Ecto neural progenitor cell (in vitro differentiated cells): ENCODE measurements at regions not wholly inside any gene's neighbourhood (a gene's known extent, or its start where the extent isn't known, plus 50 kb on each side); places are given as distances from the start of the nearest gene placed in this dataset.
"Not testable (repeated sequence)": the region's sequence is repeated elsewhere in the genome, so short reads cannot be mapped to it uniquely, and the experiment has no call there.

Experiments used
- DNase-seq: peaks from one replicate; pipeline ENCODE4 v3.0.0-alpha.2; 2018; ENCODE audit warnings: low spot score

DNA sequence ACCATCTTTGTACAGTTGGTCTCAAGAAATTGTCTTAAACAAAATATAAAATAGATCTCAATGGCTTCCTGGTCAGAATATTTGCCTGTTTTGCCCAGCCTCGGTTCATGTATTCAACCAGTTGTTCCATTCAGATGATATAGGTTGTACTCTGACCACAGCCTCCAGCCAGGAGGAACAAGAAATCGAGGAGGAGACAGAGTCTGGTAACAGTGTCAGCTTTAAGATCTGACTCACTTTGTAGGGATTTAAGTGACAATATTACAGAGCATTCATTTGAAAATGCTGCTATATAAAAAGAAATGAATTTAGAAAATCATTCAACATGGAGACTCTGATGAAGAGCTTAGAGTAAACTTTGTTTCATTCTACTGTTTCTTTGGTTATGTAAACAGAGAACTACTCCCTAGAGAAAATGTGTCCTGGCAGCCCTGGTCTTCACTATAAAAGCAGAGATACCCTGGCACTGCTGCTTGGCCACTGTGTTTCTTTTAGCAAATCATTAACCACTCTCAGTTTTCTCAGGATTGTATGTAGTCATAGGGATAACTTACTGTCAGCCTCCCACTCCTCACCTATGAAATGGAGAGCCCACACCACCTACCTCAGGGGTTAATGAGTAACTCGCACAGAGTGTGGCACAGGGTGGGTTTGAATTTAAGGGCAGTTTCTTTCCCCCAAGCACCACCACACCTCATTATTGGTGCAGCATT, 53.5 kb downstream of the PAGE2 start:
- DNase-seq: no peak

DNA sequence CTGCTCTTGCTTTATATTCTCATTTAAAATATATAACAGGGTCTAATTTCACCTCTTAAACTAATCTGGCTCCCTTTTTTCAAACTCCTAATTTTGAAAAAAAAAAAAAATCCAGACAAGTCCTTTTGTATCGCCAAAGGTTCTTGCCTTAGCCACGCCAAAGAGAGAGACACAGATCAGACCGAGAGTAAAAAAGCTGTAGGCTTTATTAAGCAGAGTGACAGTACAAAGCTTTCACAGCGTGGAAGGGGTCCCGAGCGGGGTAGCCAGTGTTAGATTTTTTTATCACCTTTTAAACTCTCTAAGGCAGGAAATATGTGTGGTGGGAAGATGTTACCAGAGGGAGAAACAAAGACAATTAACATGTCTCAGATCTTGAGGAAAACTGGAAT, 54.1 kb downstream of the PAGE2 start:
- DNase-seq: no peak

DNA sequence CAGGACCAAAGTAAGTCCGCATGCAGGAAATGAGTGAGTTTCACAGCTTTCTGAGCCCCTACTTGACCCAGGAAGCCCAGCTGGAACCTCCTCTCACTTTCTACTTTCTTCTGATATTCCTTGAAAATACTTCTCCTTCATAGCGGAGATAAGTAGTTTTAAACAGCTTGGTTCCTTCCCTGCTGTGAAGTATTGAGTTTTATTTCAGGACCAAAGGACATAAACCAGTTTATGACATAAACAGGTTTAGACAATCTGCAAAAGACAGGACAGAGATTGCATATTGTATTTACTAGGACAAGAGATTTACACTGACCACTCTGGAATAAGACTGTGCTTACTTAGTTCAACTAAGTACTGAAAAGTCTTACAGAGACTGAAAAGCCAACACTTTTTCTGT, 54.8 kb downstream of the PAGE2 start:
- DNase-seq: no peak

DNA sequence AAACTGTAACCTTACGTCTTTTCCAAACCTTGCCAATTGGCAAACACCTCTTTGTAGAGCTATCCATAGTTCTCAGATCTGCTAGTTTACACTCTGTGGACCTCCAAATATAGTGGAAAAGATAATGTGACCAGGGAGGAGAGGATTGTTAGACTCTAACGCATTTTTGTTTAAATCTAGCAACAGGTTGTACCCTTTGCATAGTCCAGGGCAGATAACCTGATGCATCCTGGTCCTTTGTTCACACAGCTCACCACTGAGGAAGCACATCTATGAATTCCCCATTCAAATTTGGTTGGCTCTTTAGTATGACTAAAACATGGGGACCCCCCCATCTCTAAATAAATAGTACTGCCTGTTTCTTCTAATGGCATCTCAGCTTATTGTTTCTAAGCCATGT, 55.9 kb downstream of the PAGE2 start:
- DNase-seq: no peak

DNA sequence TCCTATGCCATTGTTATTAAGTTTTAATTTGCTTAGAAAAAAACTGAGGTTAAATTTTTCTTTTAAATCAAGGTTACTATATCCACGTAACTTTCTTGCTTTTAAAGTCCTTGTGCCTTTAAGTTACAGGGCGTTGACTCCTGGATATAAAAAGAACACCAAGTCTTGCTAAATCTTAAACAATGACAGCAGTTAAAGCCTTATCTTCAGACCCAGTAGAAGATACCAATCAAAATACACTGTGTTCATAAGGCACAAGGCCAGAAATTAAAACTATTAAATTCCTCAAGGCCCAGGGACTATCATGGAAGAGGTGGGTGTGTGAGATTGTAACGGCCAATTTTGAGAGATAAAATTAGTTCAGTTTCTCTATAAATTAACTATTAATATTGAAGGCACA, 60.4 kb downstream of the PAGE2 start:
- DNase-seq: no peak

DNA sequence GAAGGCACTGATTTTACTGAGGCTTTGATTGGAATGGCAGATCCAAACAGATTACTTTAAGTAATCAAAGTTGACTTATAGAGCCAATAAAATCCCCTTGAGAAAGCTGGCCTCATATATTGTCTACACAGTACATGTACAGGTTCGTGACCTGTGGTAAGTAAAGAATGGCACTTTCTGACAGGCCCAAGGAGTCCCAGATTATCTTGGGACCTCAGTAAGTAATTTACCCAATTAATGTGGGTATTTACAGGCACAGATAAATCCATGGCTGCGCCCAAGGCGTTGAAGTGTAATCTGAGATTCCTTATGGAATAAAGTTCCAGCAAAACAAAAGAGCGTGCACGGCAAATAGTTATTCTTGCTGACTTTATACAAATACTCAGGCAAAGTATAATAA, 62.4 kb downstream of the PAGE2 start:
- no peak for DNase-seq

DNA sequence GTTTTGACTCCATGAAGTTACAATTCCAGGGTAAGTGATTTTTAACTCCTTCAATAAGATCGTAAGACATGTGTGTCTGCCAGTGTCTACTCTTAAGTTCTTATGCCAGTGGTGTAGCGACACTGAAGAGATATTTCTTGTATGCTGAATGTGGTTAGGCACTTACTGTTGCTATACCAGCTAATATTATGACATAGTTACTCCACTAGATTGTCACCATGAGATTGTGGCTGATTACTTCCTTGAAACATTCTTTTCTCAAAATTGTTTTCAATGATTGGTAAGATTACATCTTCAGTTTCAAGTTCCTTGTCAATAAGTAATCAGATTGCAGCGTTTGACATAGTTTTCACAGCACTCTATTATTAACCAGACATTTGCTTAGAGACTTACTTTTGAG, 60.6 kb upstream of the PAGE5 start:
- DNase-seq: no peak

DNA sequence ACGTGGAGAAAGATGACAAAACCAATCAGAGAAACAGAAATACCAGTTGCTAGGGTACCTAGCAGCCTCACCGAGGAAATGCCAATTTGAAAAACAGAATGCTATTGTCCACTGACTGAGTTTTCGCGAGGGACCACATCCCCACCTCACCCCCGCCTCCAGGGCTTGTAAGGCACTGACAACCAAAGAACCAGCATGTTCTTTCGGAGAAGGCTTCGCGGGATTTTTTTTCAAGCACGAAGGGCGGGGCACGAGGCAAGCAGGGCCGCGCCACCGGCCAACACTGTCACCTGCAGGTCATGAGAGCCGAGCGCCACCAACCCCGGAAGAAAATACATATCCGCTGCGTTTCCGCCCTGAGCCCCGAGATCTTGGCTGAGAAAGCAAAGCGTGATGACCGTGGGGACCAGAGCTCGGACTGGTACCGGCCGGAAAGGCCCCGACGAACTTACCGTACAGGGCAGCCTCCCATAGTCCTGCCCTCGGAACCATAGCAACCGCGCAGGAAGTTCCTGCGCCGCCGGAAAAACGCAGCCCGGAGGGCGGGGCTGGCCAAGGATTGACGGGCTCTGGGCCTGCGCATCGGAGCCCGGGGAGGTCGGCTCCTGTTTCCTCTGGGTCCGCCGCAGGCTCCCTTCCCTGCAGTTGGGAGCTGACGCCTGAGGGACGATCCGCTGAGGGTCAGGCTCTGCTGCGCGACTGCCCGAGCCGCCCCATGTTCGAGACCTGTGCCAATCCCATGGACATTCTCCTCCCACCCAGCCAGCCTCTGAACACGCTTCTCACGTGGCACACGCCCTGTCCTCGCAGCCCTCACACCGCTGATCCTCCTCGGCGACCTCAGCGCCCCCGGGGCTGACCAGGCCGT, 59.2 kb upstream of the PAGE5 start:
- peak; percentile 90 for DNase-seq

DNA sequence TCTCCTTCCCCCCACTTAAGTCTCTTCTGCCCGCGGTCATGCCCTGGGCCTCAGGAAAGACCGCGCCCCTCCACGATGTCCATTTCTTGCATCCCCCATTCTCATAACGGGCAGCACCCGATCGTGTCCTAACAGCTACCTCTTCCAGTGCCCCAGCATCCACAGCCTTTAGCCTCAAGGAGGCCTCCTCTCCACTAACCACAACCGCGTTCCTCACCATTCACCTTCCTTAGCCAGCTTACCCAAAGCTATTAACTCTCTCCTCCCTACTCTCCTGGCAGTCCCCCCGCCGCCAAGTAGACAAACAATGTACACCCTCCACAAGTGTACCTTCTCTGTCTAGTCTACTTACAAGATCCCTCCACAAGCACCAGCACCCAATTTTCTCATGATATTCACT, 58.6 kb upstream of the PAGE5 start:
- DNase-seq: no peak

DNA sequence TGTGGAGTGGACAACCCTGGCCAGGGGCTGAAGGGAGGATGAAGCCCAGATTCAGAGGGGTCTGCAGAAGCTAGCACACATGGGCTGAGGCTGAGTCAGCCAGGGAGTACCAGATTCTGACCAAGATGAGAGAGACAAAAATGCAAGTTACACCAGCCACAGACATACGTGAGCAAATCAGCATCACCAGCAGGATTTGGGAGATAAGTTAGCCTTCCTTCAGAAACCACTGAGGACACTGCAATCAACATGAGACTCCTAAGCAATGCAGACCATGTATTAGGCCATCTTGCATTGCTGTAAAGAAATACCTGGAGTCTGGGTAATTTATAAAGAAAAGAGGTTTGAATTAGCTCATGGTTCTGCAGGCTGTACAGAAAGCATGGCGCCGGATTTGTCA, 57.0 kb upstream of the PAGE5 start:
- DNase-seq: no peak

DNA sequence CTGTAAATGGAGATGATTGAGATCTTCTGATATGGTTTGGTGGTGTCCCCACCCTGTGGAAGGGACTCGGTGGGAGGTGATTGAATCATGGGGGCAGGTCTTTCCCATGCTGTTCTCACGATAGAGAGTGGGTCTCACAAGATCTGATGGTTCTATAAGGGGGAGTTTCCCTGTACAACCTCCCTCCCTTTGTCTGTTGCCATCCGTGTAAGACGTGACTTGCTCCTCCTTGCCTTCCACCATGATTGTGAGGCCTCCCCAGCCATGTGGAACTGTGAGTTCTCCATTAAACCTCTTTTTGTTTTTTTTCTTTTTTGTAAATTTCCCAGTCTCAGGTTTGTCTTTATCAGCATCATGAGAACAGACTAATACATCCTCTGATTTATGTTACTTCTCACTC, 55.1 kb upstream of the PAGE5 start:
- not testable (repeated sequence) for DNase-seq

DNA sequence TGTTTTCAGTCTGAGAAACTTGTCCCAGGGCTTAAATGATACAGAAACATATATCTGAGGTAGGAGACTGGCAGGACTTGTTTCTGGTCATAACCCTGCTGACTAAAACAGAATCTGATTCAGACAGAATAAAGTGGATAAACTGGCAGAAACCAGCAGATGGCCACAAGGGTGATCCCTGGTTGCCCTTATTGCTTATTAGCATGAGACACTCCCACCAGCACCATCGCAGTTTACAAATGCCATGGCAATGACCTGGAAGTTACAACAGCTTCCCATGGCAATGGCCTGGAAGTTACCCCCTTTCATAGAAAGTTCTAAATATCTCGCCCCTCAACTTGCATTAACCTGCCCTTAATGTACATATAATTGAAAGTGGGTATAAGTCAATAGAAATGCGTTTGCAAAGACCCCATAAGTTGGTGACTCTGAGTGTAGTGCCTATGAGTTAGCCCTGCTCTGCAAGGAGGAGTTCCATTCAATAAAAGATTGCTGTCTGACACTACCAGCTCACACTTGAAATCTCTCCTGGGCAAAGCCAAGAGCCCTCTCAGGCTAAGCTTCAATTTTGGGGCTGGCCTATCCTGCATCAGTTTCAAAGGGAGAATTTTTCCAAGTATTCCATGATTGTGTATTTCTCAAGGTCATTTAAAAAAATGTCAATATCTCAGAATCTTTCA, 52.9 kb upstream of the PAGE5 start:
- DNase-seq: no peak

DNA sequence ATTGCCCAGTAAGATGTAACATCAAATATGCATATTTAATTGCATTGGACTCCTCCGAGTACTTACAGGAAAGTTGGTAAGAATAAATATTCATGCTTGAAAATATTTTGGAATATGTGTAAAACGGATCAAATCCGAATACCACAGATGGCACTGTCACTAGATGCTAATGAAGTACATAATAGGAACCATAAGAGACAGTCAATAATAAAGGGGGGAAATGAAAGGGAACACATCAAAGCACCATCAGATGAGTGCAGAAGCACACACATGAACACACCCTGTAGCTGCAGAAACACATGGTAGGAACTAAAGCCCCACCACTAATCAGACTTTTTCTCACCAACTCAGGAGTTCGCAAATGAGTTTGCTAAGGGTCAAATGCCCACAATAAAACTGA, 52.2 kb upstream of the PAGE5 start:
- DNase-seq: no peak

DNA sequence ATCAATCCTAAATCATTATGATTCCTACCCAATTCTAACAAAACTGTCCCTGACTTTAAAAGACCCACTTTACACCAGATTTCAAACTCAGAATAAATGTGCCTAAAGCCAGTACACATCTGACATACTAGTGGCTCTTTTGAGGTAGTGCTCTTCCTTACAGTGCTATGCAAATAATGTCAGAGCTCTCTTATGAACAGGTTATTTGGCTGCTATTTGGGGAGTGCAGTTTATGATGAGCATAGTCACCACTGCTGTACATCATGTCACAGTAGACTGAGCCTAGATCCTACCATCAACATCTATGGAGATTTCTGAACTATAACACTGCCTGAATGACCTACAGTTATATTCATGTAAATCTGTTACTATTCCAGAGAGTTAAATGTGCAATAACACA, 50.4 kb upstream of the PAGE5 start:
- DNase-seq: no peak
